ENCODE measurements at regions not wholly inside any gene's neighbourhood (a gene's known extent, or its start where the extent isn't known, plus 50 kb on each side); places are given as distances from the start of the nearest gene placed in this dataset.

DNA sequence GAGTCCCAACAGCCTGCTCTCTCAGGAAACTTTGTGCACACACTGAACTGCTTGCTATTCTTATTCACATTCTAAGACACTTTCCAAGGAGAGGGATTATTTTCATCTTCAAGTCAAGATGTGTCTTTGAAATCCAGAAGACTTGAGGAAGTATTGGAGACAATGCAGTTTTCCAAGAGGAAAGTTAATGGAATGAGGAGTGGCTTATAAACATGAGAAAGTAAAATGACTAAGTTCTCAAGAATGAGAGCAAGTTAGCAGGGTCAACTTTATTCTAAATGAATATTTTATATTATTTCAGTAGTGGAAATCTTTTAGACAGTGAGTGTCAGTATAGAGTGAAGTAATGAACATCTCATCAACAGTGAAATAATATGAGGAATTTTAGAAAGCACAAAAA lies 1239.3 kb downstream of the MRPL39 start:
- Histone ChIP-seq H3K9ac (ENCODE audit: control insufficient read depth, extremely low read depth, insufficient read depth, low read length) (no peak overlapping the region), H3K79me2 (ENCODE audit: control insufficient read depth, insufficient read depth, low read length) (no peaks in the 10 kb centered on the region), H3K4me2 (ENCODE audit: control insufficient read depth, extremely low read depth, insufficient read depth, low read depth, low read length) (no peak overlapping the region), H3K27ac (ENCODE audit: control insufficient read depth, insufficient read depth, low read length) (no peak overlapping the region), H3K4me1 (ENCODE audit: control insufficient read depth, extremely low read depth, insufficient read depth, low read length) (no peaks in the 10 kb centered on the region), H4K20me1 (ENCODE audit: control insufficient read depth, extremely low read depth, insufficient read depth, low read length) (no peaks in the 10 kb centered on the region), H3K36me3 (ENCODE audit: control insufficient read depth in 2 of 2, extremely low read depth in 1 of 2, insufficient read depth in 2 of 2, low read length in 2 of 2) (no peaks in the 10 kb centered on the region), H2AFZ (ENCODE audit: control insufficient read depth, low read length) (peak overlapping the region; percentile 28), H3K9me3 (ENCODE audit: control insufficient read depth, low read depth, low read length) (no peaks in the 10 kb centered on the region), H3K4me3 (ENCODE audit: control insufficient read depth in 2 of 3, extremely low read depth in 1 of 3, insufficient read depth in 2 of 3, low read depth in 1 of 3, low read length in 3 of 3) (no peak overlapping the region), H3K9me1 (ENCODE audit: control insufficient read depth, extremely low read depth, insufficient read depth, low read length) (no peaks in the 10 kb centered on the region), H3K27me3 (ENCODE audit: control insufficient read depth, extremely low read depth, insufficient read depth, low read length) (no peaks in the 10 kb centered on the region)
- TF ChIP-seq EZH2 (IDR thresholded peaks at IDR 0.05; ENCODE audit: low read length), result no peak
- TF ChIP-seq, protein P1, sequence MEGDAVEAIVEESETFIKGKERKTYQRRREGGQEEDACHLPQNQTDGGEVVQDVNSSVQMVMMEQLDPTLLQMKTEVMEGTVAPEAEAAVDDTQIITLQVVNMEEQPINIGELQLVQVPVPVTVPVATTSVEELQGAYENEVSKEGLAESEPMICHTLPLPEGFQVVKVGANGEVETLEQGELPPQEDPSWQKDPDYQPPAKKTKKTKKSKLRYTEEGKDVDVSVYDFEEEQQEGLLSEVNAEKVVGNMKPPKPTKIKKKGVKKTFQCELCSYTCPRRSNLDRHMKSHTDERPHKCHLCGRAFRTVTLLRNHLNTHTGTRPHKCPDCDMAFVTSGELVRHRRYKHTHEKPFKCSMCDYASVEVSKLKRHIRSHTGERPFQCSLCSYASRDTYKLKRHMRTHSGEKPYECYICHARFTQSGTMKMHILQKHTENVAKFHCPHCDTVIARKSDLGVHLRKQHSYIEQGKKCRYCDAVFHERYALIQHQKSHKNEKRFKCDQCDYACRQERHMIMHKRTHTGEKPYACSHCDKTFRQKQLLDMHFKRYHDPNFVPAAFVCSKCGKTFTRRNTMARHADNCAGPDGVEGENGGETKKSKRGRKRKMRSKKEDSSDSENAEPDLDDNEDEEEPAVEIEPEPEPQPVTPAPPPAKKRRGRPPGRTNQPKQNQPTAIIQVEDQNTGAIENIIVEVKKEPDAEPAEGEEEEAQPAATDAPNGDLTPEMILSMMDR (optimal IDR thresholded peaks at IDR 0.05 in 1 of 3, IDR thresholded peaks at IDR 0.05 in 1 of 3, conservative IDR thresholded peaks at IDR 0.05 in 1 of 3; ENCODE audit: extremely low read depth in 1 of 3, insufficient read depth in 2 of 3, low read length in 3 of 3), result no peak
- no peak for FAIRE-seq
- dilution Hi-C loops (cut with MboI; ENCODE audit: extremely low pct_ligation_motif_present, low sequenced_read_pairs), result no loop called here
- no peak for DNase-seq (ENCODE audit: low read depth, low spot score)

DNA sequence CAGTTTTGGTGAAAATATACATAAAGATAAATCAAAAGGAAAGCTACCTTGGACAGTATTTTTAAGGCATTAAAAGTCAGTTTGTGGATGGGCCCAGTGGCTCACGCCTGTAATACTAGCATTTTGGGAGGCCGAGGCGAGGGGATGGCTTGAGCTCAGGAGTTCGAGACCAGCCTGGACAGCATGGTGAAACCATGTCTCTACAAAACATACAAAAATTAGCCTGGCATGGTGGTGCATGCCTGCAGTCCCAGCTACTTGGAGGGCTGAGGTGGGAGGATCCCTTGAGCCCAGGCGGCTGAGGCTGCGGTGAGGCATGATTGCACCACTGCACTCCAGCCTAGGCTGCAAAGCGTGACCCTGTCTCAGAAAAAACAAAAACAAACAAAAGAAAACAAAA lies 1253.8 kb downstream of the MRPL39 start:
- Histone ChIP-seq H3K4me2 (ENCODE audit: control insufficient read depth, extremely low read depth, insufficient read depth, low read depth, low read length) (no peak overlapping the region), H3K79me2 (ENCODE audit: control insufficient read depth, insufficient read depth, low read length) (no peaks in the 10 kb centered on the region), H3K9me3 (ENCODE audit: control insufficient read depth, low read depth, low read length) (no peaks in the 10 kb centered on the region), H3K4me1 (ENCODE audit: control insufficient read depth, extremely low read depth, insufficient read depth, low read length) (no peaks in the 10 kb centered on the region), H3K4me3 (ENCODE audit: control insufficient read depth in 2 of 3, extremely low read depth in 1 of 3, insufficient read depth in 2 of 3, low read depth in 1 of 3, low read length in 3 of 3) (no peak overlapping the region), H3K9me1 (ENCODE audit: control insufficient read depth, extremely low read depth, insufficient read depth, low read length) (no peaks in the 10 kb centered on the region), H4K20me1 (ENCODE audit: control insufficient read depth, extremely low read depth, insufficient read depth, low read length) (no peaks in the 10 kb centered on the region), H3K9ac (ENCODE audit: control insufficient read depth, extremely low read depth, insufficient read depth, low read length) (no peak overlapping the region), H2AFZ (ENCODE audit: control insufficient read depth, low read length) (no peak overlapping the region), H3K27ac (ENCODE audit: control insufficient read depth, insufficient read depth, low read length) (no peak overlapping the region), H3K36me3 (ENCODE audit: control insufficient read depth in 2 of 2, extremely low read depth in 1 of 2, insufficient read depth in 2 of 2, low read length in 2 of 2) (no peaks in the 10 kb centered on the region), H3K27me3 (ENCODE audit: control insufficient read depth, extremely low read depth, insufficient read depth, low read length) (no peaks in the 10 kb centered on the region)
- dilution Hi-C loops (cut with MboI; ENCODE audit: extremely low pct_ligation_motif_present, low sequenced_read_pairs), result no loop called here
- TF ChIP-seq EZH2 (IDR thresholded peaks at IDR 0.05; ENCODE audit: low read length), result no peak
- DNase-seq (ENCODE audit: low read depth, low spot score) (no peak), FAIRE-seq (no peak)

DNA sequence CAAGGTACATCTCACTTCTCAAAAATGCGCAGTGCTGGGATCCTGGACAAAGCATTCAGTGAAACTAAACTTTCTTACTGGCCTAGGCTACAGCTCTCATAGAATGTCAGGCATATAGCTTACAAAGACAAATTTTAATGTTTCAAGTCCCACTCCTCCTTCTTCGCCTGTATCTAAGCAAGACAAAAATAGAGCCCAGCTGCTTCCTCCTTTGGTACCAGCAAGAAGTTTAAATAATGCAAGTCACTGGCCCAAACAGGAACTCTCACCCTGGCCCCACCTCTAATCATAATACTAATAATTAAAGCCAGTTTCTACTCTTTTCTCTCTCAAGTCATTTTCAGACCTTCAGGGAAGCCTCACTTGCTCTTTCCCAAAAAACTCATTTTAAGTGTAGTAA lies 1267.9 kb downstream of the MRPL39 start:
- Histone ChIP-seq H3K27me3 (ENCODE audit: control insufficient read depth, extremely low read depth, insufficient read depth, low read length) (no peaks in the 10 kb centered on the region), H3K36me3 (ENCODE audit: control insufficient read depth in 2 of 2, extremely low read depth in 1 of 2, insufficient read depth in 2 of 2, low read length in 2 of 2) (no peaks in the 10 kb centered on the region), H2AFZ (ENCODE audit: control insufficient read depth, low read length) (no peak overlapping the region), H3K9me3 (ENCODE audit: control insufficient read depth, low read depth, low read length) (peaks cover 1% of the 10 kb centered on the region), H3K27ac (ENCODE audit: control insufficient read depth, insufficient read depth, low read length) (no peak overlapping the region), H3K4me2 (ENCODE audit: control insufficient read depth, extremely low read depth, insufficient read depth, low read depth, low read length) (no peak overlapping the region), H4K20me1 (ENCODE audit: control insufficient read depth, extremely low read depth, insufficient read depth, low read length) (no peaks in the 10 kb centered on the region), H3K4me3 (ENCODE audit: control insufficient read depth in 2 of 3, extremely low read depth in 1 of 3, insufficient read depth in 2 of 3, low read depth in 1 of 3, low read length in 3 of 3) (no peak overlapping the region), H3K9ac (ENCODE audit: control insufficient read depth, extremely low read depth, insufficient read depth, low read length) (no peak overlapping the region), H3K79me2 (ENCODE audit: control insufficient read depth, insufficient read depth, low read length) (no peaks in the 10 kb centered on the region), H3K4me1 (ENCODE audit: control insufficient read depth, extremely low read depth, insufficient read depth, low read length) (no peaks in the 10 kb centered on the region), H3K9me1 (ENCODE audit: control insufficient read depth, extremely low read depth, insufficient read depth, low read length) (no peaks in the 10 kb centered on the region)
- no peak for FAIRE-seq
- DNase-seq (ENCODE audit: low read depth, low spot score), result no peak
- dilution Hi-C loops (cut with MboI; ENCODE audit: extremely low pct_ligation_motif_present, low sequenced_read_pairs), result no loop called here
- no peak for TF ChIP-seq EZH2 (IDR thresholded peaks at IDR 0.05; ENCODE audit: low read length)
- TF ChIP-seq, protein P1 (optimal IDR thresholded peaks at IDR 0.05 in 1 of 3, IDR thresholded peaks at IDR 0.05 in 1 of 3, conservative IDR thresholded peaks at IDR 0.05 in 1 of 3; ENCODE audit: extremely low read depth in 1 of 3, insufficient read depth in 2 of 3, low read length in 3 of 3), result no peak

Data from keratinocyte (primary cell).